ENCODE measurements at regions not wholly inside any gene's neighbourhood (a gene's known extent, or its start where the extent isn't known, plus 50 kb on each side); places are given as distances from the start of the nearest gene placed in this dataset.

DNA sequence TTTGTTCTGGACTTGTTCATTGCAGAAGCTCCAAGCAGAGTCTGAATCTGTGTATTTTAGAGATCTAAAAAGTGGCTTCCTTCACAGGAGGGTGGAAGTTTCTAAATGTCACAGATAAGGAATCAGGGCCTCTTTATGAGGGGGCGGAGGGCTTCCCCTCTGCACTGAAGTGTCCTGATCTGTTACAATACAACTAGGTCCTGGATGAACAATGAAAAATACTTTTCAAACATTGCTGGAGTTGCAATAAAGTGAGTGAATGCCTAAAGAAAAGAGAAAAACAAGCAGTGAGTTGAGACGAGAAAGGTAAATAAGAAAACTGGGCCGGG lies 179.3 kb upstream of the HDAC4 start:
- Histone ChIP-seq H4K20me1 (replicated peaks; ENCODE audit: insufficient read depth) (no peaks in the 10 kb centered on the region), H3F3A (replicated peaks; ENCODE audit: low read depth) (no peaks in the 10 kb centered on the region), H3K4me2 (no peak overlapping the region), H3K4me3 (no peak overlapping the region), H3K4me1 (ENCODE audit: insufficient read depth) (peaks cover 11% of the 10 kb centered on the region; the same call in 1 of the 2 replicates), H3K9me2 (ENCODE audit: insufficient read depth) (peaks cover 3% of the 10 kb centered on the region; the same call in 1 of the 2 replicates), H3K36me3 (ENCODE audit: insufficient read depth) (no peaks in the 10 kb centered on the region), H3K27me3 (ENCODE audit: insufficient read depth) (no peaks in the 10 kb centered on the region), H3K79me2 (replicated peaks; ENCODE audit: insufficient read depth) (no peaks in the 10 kb centered on the region), H3K27ac (ENCODE audit: low read depth) (no peak overlapping the region), H2AFZ (no peak overlapping the region)
- no peak overlapping the region for H3K27ac Mint-ChIP-seq
- ATAC-seq = no peak
- peaks cover 17% of the 10 kb centered on the region for H3K4me1 Mint-ChIP-seq
- H3K27me3 Mint-ChIP-seq (ENCODE audit: insufficient read depth, low read depth, poor library complexity) = peaks cover 12% of the 10 kb centered on the region
- no peak for DNase-seq (ENCODE audit: low spot score)
- H3K36me3 Mint-ChIP-seq (ENCODE audit: low read depth) = no peaks in the 10 kb centered on the region; the same call in 2 of the 3 replicates
- no peak overlapping the region for H3K4me3 Mint-ChIP-seq
- TF ChIP-seq POLR2AphosphoS5 (IDR thresholded peaks at IDR 0.05; ENCODE audit: low read depth) = no peak
- no peak for TF ChIP-seq ZNF331 (CRISPR knock-in tag; IDR thresholded peaks at IDR 0.05; ENCODE audit: low read depth)
- TF ChIP-seq JUNB (IDR thresholded peaks at IDR 0.05; ENCODE audit: unreplicated experiment) = no peak
- no peak for TF ChIP-seq EZH2phosphoT487 (IDR thresholded peaks at IDR 0.05; ENCODE audit: unreplicated experiment)
- TF ChIP-seq, protein P1, sequence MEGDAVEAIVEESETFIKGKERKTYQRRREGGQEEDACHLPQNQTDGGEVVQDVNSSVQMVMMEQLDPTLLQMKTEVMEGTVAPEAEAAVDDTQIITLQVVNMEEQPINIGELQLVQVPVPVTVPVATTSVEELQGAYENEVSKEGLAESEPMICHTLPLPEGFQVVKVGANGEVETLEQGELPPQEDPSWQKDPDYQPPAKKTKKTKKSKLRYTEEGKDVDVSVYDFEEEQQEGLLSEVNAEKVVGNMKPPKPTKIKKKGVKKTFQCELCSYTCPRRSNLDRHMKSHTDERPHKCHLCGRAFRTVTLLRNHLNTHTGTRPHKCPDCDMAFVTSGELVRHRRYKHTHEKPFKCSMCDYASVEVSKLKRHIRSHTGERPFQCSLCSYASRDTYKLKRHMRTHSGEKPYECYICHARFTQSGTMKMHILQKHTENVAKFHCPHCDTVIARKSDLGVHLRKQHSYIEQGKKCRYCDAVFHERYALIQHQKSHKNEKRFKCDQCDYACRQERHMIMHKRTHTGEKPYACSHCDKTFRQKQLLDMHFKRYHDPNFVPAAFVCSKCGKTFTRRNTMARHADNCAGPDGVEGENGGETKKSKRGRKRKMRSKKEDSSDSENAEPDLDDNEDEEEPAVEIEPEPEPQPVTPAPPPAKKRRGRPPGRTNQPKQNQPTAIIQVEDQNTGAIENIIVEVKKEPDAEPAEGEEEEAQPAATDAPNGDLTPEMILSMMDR (conservative IDR thresholded peaks at IDR 0.05; ENCODE audit: low read depth in 2 of 2) = no peak
- no peak for TF ChIP-seq ZNF114 (CRISPR knock-in tag; IDR thresholded peaks at IDR 0.05)
- TF ChIP-seq, protein P2, sequence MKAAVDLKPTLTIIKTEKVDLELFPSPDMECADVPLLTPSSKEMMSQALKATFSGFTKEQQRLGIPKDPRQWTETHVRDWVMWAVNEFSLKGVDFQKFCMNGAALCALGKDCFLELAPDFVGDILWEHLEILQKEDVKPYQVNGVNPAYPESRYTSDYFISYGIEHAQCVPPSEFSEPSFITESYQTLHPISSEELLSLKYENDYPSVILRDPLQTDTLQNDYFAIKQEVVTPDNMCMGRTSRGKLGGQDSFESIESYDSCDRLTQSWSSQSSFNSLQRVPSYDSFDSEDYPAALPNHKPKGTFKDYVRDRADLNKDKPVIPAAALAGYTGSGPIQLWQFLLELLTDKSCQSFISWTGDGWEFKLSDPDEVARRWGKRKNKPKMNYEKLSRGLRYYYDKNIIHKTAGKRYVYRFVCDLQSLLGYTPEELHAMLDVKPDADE (IDR thresholded peaks at IDR 0.05) = no peak
- no peak for TF ChIP-seq NANOG (IDR thresholded peaks at IDR 0.05; ENCODE audit: borderline replicate concordance)
- TF ChIP-seq, protein P3, sequence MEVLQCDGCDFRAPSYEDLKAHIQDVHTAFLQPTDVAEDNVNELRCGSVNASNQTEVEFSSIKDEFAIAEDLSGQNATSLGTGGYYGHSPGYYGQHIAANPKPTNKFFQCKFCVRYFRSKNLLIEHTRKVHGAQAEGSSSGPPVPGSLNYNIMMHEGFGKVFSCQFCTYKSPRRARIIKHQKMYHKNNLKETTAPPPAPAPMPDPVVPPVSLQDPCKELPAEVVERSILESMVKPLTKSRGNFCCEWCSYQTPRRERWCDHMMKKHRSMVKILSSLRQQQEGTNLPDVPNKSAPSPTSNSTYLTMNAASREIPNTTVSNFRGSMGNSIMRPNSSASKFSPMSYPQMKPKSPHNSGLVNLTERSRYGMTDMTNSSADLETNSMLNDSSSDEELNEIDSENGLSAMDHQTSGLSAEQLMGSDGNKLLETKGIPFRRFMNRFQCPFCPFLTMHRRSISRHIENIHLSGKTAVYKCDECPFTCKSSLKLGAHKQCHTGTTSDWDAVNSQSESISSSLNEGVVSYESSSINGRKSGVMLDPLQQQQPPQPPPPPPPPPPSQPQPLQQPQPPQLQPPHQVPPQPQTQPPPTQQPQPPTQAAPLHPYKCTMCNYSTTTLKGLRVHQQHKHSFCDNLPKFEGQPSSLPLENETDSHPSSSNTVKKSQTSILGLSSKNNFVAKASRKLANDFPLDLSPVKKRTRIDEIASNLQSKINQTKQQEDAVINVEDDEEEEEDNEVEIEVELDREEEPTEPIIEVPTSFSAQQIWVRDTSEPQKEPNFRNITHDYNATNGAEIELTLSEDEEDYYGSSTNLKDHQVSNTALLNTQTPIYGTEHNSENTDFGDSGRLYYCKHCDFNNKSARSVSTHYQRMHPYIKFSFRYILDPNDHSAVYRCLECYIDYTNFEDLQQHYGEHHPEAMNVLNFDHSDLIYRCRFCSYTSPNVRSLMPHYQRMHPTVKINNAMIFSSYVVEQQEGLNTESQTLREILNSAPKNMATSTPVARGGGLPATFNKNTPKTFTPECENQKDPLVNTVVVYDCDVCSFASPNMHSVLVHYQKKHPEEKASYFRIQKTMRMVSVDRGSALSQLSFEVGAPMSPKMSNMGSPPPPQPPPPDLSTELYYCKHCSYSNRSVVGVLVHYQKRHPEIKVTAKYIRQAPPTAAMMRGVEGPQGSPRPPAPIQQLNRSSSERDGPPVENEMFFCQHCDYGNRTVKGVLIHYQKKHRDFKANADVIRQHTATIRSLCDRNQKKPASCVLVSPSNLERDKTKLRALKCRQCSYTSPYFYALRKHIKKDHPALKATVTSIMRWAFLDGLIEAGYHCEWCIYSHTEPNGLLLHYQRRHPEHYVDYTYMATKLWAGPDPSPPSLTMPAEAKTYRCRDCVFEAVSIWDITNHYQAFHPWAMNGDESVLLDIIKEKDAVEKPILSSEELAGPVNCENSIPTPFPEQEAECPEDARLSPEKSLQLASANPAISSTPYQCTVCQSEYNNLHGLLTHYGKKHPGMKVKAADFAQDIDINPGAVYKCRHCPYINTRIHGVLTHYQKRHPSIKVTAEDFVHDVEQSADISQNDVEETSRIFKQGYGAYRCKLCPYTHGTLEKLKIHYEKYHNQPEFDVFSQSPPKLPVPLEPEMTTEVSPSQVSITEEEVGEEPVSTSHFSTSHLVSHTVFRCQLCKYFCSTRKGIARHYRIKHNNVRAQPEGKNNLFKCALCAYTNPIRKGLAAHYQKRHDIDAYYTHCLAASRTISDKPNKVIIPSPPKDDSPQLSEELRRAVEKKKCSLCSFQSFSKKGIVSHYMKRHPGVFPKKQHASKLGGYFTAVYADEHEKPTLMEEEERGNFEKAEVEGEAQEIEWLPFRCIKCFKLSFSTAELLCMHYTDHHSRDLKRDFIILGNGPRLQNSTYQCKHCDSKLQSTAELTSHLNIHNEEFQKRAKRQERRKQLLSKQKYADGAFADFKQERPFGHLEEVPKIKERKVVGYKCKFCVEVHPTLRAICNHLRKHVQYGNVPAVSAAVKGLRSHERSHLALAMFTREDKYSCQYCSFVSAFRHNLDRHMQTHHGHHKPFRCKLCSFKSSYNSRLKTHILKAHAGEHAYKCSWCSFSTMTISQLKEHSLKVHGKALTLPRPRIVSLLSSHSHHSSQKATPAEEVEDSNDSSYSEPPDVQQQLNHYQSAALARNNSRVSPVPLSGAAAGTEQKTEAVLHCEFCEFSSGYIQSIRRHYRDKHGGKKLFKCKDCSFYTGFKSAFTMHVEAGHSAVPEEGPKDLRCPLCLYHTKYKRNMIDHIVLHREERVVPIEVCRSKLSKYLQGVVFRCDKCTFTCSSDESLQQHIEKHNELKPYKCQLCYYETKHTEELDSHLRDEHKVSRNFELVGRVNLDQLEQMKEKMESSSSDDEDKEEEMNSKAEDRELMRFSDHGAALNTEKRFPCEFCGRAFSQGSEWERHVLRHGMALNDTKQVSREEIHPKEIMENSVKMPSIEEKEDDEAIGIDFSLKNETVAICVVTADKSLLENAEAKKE (CRISPR knock-in tag; IDR thresholded peaks at IDR 0.05) = no peak
- TF ChIP-seq EZH2 (IDR thresholded peaks at IDR 0.05; ENCODE audit: low read depth, unreplicated experiment) = no peak
- no peak for TF ChIP-seq CREB1 (CRISPR knock-in tag; IDR thresholded peaks at IDR 0.05; ENCODE audit: low read depth)
- TF ChIP-seq, protein P4, sequence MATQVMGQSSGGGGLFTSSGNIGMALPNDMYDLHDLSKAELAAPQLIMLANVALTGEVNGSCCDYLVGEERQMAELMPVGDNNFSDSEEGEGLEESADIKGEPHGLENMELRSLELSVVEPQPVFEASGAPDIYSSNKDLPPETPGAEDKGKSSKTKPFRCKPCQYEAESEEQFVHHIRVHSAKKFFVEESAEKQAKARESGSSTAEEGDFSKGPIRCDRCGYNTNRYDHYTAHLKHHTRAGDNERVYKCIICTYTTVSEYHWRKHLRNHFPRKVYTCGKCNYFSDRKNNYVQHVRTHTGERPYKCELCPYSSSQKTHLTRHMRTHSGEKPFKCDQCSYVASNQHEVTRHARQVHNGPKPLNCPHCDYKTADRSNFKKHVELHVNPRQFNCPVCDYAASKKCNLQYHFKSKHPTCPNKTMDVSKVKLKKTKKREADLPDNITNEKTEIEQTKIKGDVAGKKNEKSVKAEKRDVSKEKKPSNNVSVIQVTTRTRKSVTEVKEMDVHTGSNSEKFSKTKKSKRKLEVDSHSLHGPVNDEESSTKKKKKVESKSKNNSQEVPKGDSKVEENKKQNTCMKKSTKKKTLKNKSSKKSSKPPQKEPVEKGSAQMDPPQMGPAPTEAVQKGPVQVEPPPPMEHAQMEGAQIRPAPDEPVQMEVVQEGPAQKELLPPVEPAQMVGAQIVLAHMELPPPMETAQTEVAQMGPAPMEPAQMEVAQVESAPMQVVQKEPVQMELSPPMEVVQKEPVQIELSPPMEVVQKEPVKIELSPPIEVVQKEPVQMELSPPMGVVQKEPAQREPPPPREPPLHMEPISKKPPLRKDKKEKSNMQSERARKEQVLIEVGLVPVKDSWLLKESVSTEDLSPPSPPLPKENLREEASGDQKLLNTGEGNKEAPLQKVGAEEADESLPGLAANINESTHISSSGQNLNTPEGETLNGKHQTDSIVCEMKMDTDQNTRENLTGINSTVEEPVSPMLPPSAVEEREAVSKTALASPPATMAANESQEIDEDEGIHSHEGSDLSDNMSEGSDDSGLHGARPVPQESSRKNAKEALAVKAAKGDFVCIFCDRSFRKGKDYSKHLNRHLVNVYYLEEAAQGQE (IDR thresholded peaks at IDR 0.05; ENCODE audit: unreplicated experiment) = no peak
- TF ChIP-seq STAT1 (IDR thresholded peaks at IDR 0.05; ENCODE audit: unreplicated experiment) = no peak
- peaks cover 7% of the 10 kb centered on the region; the same call in 1 of the 3 replicates for H3K9me3 Mint-ChIP-seq
